ENCODE measurements at regions not wholly inside any gene's neighbourhood (a gene's known extent, or its start where the extent isn't known, plus 50 kb on each side); places are given as distances from the start of the nearest gene placed in this dataset.
A peak's percentile ranks its signal among the peaks of the same experiment; 100 is the strongest.

DNA sequence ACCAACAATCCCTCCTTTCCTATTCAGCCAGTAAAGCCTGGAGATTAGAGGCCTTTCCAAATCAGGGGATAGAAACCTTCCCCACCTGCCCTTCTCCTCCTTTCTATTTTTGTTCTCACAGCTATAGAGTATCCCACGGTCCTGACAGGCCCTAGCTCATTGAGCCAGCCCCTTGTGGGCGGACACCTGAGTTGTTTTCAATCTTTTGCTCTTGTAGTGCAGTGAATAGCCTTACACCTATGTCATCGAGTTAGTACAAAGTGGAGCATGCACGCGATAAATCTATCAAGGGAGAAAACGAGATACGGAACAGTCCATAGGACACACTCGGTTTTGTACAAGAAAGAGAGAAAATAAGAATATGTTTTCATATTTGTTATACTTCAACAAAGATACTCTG is 77.2 kb downstream of the TSPAN17 start:
- Histone ChIP-seq H3K9ac (no peak overlapping the region), H3K9me3 (replicated peaks in 1 of 11) (peaks cover 0 to 7% (median 0%) of the 10 kb centered on the region in 11 experiments; a peak in 5 of 22 replicates), H3K4me2 (no peak overlapping the region), H3K27me3 (peaks cover 15 to 38% (median 28%) of the 10 kb centered on the region in 11 experiments; a peak in 19 of 22 replicates), H3K4me3 (no peak overlapping the region), H3K4me1 (peaks cover under 1 to 27% (median 14%) of the 10 kb centered on the region in 10 experiments; a peak in 17 of 20 replicates), H3K36me3 (no peaks in the 10 kb centered on the region), H3K27ac (no peak overlapping the region), H4K20me1 (peaks cover 0 to 30% (median 0%) of the 10 kb centered on the region in 11 experiments; a peak in 5 of 22 replicates)
- TF ChIP-seq Cebpa-rat (IDR thresholded peaks at IDR 0.05): no peak

DNA sequence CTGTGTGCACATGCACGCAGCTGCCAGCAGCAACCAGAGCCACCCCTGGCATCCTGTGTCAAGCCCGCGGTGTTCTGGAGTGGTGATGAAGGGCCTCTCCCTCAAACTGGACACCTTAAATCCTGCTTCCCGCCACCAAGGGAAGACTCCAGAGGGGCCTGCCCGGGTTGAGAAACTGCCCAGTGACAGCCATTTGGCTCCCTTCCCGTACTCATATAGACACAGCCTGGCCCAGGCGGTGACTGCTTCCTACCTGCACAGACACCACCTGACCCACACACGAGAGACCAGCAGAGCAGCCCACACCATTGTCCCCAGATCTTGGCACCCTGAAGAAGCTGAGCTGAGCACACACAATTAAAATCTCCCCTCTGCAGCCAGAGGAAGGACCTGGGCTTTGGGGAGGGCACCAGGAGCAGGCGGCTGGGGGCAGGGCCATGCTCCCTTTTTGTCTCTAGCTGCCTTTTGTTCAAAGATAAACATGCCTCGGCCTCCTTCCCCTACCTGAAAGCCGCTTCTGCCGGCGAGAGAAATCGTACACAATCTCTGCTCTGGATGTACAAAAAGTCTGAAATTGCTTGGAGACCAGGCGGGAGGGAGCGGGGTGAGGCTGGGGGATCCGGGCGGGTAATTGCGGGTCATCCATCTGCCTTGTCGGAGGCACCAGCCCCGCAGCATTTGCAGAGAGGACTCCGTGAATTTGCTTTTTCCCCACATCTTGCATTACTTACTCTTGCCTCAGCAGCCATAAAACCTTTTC is 78.4 kb downstream of the TSPAN17 start:
- H4K20me1 ChIP-seq: peaks cover 0 to 30% (median 0%) of the 10 kb centered on the region in 11 experiments; a peak in 5 of 22 replicates
- H3K4me1 ChIP-seq: peaks cover 5 to 39% (median 27%) of the 10 kb centered on the region in 10 experiments; a peak in 18 of 20 replicates
- H3K9ac ChIP-seq: no peak overlapping the region
- peaks cover 15 to 38% (median 28%) of the 10 kb centered on the region in 11 experiments; a peak in 19 of 22 replicates for H3K27me3 ChIP-seq
- H3K9me3 ChIP-seq (replicated peaks in 1 of 11): peaks cover 0 to 5% (median 0%) of the 10 kb centered on the region in 11 experiments; a peak in 8 of 22 replicates
- H3K36me3 ChIP-seq: no peaks in the 10 kb centered on the region
- no peak for TF ChIP-seq Cebpa-rat (IDR thresholded peaks at IDR 0.05)
- no peak overlapping the region for H3K27ac ChIP-seq
- no peak overlapping the region for H3K4me3 ChIP-seq
- no peak overlapping the region for H3K4me2 ChIP-seq

DNA sequence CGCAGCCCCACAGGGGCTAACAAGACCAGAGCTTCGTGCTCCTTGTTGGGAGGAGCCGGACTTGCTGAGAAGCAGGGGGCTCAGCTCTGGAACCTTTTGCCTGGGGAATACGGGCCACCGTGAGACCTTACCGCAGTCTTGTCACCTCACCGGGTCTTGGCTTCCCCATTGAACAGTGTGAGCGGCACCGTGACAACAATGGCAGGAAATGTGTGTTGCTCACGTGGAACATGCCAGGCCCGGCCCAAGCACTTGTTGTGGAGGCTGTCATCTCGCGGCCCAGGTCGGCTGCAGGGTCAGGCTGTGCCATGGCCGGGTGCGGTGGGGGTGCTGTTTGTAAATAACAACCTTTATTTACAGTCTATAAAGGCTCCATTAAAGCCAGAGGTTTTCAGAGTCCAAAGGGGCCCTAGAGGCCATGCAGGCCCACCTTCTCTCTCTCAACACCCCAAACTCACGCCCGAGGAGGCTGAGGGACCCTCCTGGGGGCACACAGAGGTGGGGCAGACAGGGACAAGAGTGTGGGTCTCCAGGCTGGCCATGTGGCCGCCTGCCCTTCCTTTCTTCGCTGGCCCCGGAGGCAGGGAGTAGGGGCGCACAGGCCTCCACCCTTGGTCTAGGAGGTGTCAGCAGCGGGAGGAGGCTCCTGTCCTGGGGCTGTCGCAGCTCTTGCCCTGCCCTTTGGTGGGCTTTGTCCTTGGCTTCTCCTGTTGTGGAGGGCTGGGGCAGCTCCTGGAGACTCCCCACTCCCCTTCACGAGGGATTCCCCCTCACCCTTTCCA is 79.7 kb downstream of the TSPAN17 start:
- Histone ChIP-seq H3K4me3 (no peak overlapping the region), H3K4me2 (peak overlapping the region in 7 of 11 experiments; percentile 18 to 76 (median 35); a peak in 12 of 22 replicates), H3K27ac (no peak overlapping the region), H3K27me3 (peaks cover 15 to 38% (median 34%) of the 10 kb centered on the region in 11 experiments; a peak in 19 of 22 replicates), H3K9ac (no peak overlapping the region), H3K9me3 (replicated peaks in 1 of 11) (peaks cover 0 to 8% (median 0%) of the 10 kb centered on the region in 11 experiments; a peak in 4 of 22 replicates), H3K36me3 (no peaks in the 10 kb centered on the region), H3K4me1 (peaks cover 14 to 52% (median 39%) of the 10 kb centered on the region in 10 experiments), H4K20me1 (peaks cover 0 to 35% (median 0%) of the 10 kb centered on the region in 11 experiments; a peak in 6 of 22 replicates)
- TF ChIP-seq Cebpa-rat (IDR thresholded peaks at IDR 0.05): no peak

DNA sequence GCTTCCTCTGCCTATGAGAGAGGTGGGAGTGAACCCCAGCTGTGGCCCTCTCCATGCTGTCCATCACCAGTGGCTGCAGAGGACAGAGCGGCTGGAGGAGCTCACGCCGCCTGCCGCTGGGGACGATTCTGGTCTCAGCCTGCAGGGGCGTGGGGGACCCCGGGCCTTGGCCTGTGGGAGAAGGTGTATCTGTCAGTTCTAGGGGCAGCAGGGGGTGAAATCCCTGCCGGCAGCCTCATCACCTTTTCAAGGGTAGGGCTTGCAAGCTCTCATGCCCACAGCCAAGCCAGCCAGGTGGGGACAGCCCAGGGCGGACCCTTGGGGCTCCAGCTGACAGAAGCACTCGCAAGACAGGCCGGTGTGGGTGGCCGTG is 80.2 kb downstream of the TSPAN17 start:
- H3K27me3 ChIP-seq: peaks cover 15 to 43% (median 34%) of the 10 kb centered on the region in 11 experiments; a peak in 19 of 22 replicates
- H4K20me1 ChIP-seq: peaks cover 0 to 35% (median 0%) of the 10 kb centered on the region in 11 experiments; a peak in 6 of 22 replicates
- peaks cover 19 to 57% (median 45%) of the 10 kb centered on the region in 10 experiments for H3K4me1 ChIP-seq
- no peaks in the 10 kb centered on the region for H3K36me3 ChIP-seq
- H3K9ac ChIP-seq: no peak overlapping the region
- no peak overlapping the region for H3K4me3 ChIP-seq
- H3K27ac ChIP-seq: no peak overlapping the region
- peak overlapping the region in 6 of 11 experiments; percentile 20 to 76 (median 36); a peak in 8 of 22 replicates for H3K4me2 ChIP-seq
- TF ChIP-seq Cebpa-rat (IDR thresholded peaks at IDR 0.05): no peak
- peaks cover 0 to 8% (median 0%) of the 10 kb centered on the region in 11 experiments; a peak in 4 of 22 replicates for H3K9me3 ChIP-seq (replicated peaks in 1 of 11)

DNA sequence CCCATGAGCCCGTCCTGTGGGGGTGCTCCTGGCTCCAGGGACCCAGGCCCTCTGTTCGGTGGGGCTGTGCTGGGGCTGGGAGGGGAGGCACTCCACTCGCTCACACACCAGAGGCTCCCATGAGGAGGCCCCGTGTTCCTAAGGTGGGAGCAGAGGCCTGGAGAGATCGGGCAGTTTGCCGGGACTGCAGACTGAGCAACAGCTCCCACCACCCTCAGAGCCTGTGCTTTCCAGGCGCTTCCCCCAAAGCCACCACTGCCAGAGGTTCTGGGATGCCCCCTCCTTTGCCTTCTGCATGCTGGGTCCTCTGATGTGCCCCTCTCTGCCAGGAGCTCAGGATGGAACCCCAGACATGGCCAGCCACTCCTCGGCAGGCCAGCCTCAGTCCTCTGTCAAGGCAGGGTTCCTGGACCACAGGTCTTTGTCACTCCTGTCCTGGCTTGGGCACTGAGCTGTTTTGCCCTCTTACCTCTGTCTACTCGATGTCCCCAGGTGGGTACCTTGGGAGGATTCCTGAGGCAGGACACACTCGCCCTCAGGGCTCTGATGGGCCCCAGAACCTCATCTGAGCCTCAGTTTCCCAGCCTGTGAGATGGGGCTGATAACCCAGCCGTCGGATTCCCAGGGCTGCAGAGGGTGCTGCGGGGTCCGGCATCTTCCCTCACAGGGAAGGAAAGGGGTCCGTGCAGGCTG is 80.8 kb downstream of the TSPAN17 start:
- Histone ChIP-seq H4K20me1 (peaks cover 0 to 32% (median 0%) of the 10 kb centered on the region in 11 experiments; a peak in 6 of 22 replicates), H3K4me3 (no peak overlapping the region), H3K9me3 (replicated peaks in 1 of 11) (peaks cover 0 to 8% (median 0%) of the 10 kb centered on the region in 11 experiments; a peak in 4 of 22 replicates), H3K27ac (no peak overlapping the region), H3K4me2 (peak overlapping the region in 4 of 11 experiments; percentile 37 to 91 (median 60); a peak in 6 of 22 replicates), H3K36me3 (no peaks in the 10 kb centered on the region), H3K9ac (no peak overlapping the region), H3K27me3 (peaks cover 15 to 48% (median 35%) of the 10 kb centered on the region in 11 experiments; a peak in 19 of 22 replicates), H3K4me1 (peaks cover 19 to 64% (median 51%) of the 10 kb centered on the region in 10 experiments)
- TF ChIP-seq Cebpa-rat (IDR thresholded peaks at IDR 0.05): no peak

DNA sequence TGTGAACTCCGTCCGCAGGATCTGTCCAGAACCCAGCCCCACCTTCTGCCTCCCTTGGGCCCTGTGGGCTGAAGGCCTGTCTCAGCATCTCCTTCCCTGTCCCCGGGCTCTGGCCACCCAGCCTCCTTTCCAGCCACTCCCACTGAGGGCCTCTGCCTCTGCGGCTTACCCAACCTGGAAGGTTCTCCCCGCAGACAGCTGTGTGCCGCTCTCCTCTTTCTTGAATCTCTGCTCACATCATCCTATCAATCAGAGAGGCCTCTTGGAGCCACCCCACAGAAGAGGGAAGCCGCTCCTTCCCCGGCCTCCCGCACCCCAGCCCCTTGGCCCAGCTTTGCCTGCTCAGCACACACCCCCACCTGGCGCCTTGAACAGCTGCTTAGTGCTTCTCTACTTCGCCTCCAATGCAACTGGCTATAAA is 81.5 kb upstream of the UNC5A start:
- H3K27me3 ChIP-seq: peaks cover 15 to 48% (median 35%) of the 10 kb centered on the region in 11 experiments; a peak in 19 of 22 replicates
- H4K20me1 ChIP-seq: peaks cover 0 to 29% (median 0%) of the 10 kb centered on the region in 11 experiments; a peak in 6 of 22 replicates
- no peak overlapping the region for H3K9ac ChIP-seq
- H3K4me3 ChIP-seq: no peak overlapping the region
- peaks cover 19 to 69% (median 55%) of the 10 kb centered on the region in 10 experiments for H3K4me1 ChIP-seq
- peaks cover 0 to 8% (median 0%) of the 10 kb centered on the region in 11 experiments; a peak in 4 of 22 replicates for H3K9me3 ChIP-seq (replicated peaks in 1 of 11)
- no peak overlapping the region for H3K27ac ChIP-seq
- no peak for TF ChIP-seq Cebpa-rat (IDR thresholded peaks at IDR 0.05)
- no peaks in the 10 kb centered on the region for H3K36me3 ChIP-seq
- H3K4me2 ChIP-seq: peak overlapping the region in 8 of 11 experiments; percentile 76 to 92 (median 82); a peak in 11 of 22 replicates

DNA sequence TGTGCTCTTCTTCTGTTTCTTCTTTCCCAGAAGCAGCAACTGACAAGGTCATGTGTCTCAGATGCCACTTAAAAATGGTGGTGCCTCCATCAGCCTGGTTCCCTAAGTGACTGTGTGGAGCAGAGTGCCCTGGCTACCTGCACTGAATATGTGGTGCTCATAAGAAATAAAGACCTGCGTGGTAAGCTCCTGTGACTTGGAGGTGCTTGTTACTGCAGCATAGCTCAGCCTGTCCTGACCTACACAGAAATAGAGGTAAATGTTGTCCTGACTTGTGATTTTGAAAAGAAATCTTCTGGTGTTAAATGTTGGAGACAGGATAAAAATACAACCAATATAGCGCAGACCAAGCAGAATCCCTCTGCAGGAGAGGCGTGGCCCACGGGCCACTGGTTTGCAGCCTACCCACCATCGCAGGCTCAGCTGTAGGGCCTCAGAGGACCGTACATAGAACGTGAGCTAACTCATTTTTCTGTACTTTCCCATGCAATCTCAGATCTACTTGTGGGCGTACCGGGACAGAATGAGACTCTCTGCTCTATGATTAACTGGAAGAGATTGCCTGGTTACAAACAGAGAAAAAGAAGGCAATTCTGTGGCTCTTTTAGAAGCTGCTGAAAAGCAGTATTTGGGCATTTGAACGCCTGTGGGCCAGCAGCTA is 79.4 kb upstream of the UNC5A start:
- no peak for TF ChIP-seq Cebpa-rat (IDR thresholded peaks at IDR 0.05)
- Histone ChIP-seq H3K27me3 (peaks cover 15 to 48% (median 28%) of the 10 kb centered on the region in 11 experiments; a peak in 19 of 22 replicates), H3K9me3 (replicated peaks in 1 of 11) (peaks cover 0 to 8% (median 0%) of the 10 kb centered on the region in 11 experiments; a peak in 4 of 22 replicates)

More for the DNA sequence above, 79.4 kb upstream of the UNC5A start:
- H3K4me2 ChIP-seq: peak overlapping the region in 10 of 11 experiments; percentile 33 to 92 (median 82); a peak in 20 of 22 replicates
- H3K4me1 ChIP-seq: peaks cover 19 to 69% (median 55%) of the 10 kb centered on the region in 10 experiments
- peak overlapping the region in 1 of 10 experiments; percentile 26; a peak in 1 of 20 replicates for H3K4me3 ChIP-seq
- H3K36me3 ChIP-seq: no peaks in the 10 kb centered on the region
- peak overlapping the region in 1 of 11 experiments; percentile 31; a peak in 2 of 22 replicates for H3K9ac ChIP-seq
- H4K20me1 ChIP-seq: peaks cover 0 to 29% (median 0%) of the 10 kb centered on the region in 11 experiments; a peak in 5 of 22 replicates
- H3K27ac ChIP-seq: 0 out of 22 replicates have a peak overlapping the region, but pooled peaks of 1 of the 11 experiments have one; percentile 48
